Parathyroid adenoma (tissue), 2 donors: ENCODE measurements at regions not wholly inside any gene's neighbourhood (a gene's known extent, or its start where the extent isn't known, plus 50 kb on each side); places are given as distances from the start of the nearest gene placed in this dataset.

Experiments
- H2AFZ ChIP-seq: fragments of 300-600 bp; sonication (generic); one replicate; pipeline ENCODE4 v1.7.0; 2017; ENCODE audit warnings: antibody characterized with exemption, mild to moderate bottlenecking
- H3K27ac ChIP-seq: fragments of 300-600 bp; sonication (generic); one replicate; pipeline ENCODE4 v1.7.0; 2017
- H3K27me3 ChIP-seq: fragments of 300-600 bp; sonication (generic); one replicate; pipeline ENCODE4 v1.7.0; 2017; ENCODE audit warnings: low read length; ENCODE audit not compliant: control insufficient read depth, insufficient read depth
- H3K36me3 ChIP-seq: fragments of 300-600 bp; sonication (generic); one replicate; pipeline ENCODE4 v1.7.0; 2017; ENCODE audit warnings: low read length; ENCODE audit not compliant: control insufficient read depth, insufficient read depth
- H3K4me1 ChIP-seq: fragments of 300-600 bp; sonication (generic); one replicate; pipeline ENCODE4 v1.7.0; 2017; ENCODE audit warnings: control low read depth
- H3K4me2 ChIP-seq: fragments of 300-600 bp; sonication (generic); one replicate; pipeline ENCODE4 v1.7.0; 2017; ENCODE audit warnings: low read length
- H3K4me3 ChIP-seq: fragments of 300-600 bp; sonication (generic); one replicate; pipeline ENCODE4 v1.7.0; 2017; ENCODE audit warnings: low read depth, low read length
- H3K79me2 ChIP-seq: fragments of 300-600 bp; sonication (generic); one replicate; pipeline ENCODE4 v1.7.0; 2017; ENCODE audit warnings: control low read depth
- H3K9ac ChIP-seq: fragments of 300-600 bp; sonication (generic); one replicate; pipeline ENCODE4 v1.7.0; 2017; ENCODE audit warnings: mild to moderate bottlenecking
- H3K9me3 ChIP-seq: fragments of 300-600 bp; sonication (generic); one replicate; pipeline ENCODE4 v1.7.0; 2017; ENCODE audit warnings: low read length; ENCODE audit not compliant: control insufficient read depth
- TF ChIP-seq, protein P1 (sequence below): fragments of 300-600 bp; sonication (generic); IDR thresholded peaks from one replicate; pipeline ENCODE4 v1.7.0; 2017; ENCODE audit warnings: antibody characterized with exemption, mild to moderate bottlenecking
- donor health status: primary hyperparathyroidism.

DNA sequence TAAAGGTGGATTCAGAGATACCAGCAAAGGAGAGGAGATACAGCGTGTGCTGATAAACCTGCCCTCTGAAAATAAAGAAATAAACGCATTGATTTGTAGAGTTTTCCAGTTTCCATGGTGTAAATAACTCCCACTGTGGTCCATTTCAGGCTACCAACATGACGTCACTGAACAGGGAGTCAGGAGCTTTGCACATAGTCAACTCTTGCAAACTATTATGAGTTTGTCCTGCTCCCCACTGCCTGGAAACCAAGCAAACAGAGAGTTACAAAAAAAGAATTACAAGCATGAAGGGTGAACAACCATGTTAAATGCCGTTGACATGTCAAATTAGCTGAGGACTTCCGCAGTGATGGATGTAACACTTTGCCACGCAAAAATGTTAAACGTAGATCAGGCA, 70.4 kb upstream of the GATA2 start:
- H3K9me3 ChIP-seq: no peaks in the 10 kb centered on the region
- no peak overlapping the region for H3K9ac ChIP-seq
- no peaks in the 10 kb centered on the region for H3K27me3 ChIP-seq
- H3K36me3 ChIP-seq: no peaks in the 10 kb centered on the region
- no peaks in the 10 kb centered on the region for H3K79me2 ChIP-seq
- TF ChIP-seq, protein P1, sequence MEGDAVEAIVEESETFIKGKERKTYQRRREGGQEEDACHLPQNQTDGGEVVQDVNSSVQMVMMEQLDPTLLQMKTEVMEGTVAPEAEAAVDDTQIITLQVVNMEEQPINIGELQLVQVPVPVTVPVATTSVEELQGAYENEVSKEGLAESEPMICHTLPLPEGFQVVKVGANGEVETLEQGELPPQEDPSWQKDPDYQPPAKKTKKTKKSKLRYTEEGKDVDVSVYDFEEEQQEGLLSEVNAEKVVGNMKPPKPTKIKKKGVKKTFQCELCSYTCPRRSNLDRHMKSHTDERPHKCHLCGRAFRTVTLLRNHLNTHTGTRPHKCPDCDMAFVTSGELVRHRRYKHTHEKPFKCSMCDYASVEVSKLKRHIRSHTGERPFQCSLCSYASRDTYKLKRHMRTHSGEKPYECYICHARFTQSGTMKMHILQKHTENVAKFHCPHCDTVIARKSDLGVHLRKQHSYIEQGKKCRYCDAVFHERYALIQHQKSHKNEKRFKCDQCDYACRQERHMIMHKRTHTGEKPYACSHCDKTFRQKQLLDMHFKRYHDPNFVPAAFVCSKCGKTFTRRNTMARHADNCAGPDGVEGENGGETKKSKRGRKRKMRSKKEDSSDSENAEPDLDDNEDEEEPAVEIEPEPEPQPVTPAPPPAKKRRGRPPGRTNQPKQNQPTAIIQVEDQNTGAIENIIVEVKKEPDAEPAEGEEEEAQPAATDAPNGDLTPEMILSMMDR: no peak
- no peak overlapping the region for H3K4me2 ChIP-seq
- no peaks in the 10 kb centered on the region for H3K4me1 ChIP-seq
- no peak overlapping the region for H2AFZ ChIP-seq
- no peak overlapping the region for H3K4me3 ChIP-seq
- H3K27ac ChIP-seq: no peak overlapping the region

GRCh38 chr3:128561504-128561903, 68.5 kb upstream of the GATA2 start:
- no peak overlapping the region for H2AFZ ChIP-seq
- no peak overlapping the region for H3K9ac ChIP-seq
- no peaks in the 10 kb centered on the region for H3K36me3 ChIP-seq
- TF ChIP-seq, protein P1: no peak
- no peak overlapping the region for H3K27ac ChIP-seq
- no peaks in the 10 kb centered on the region for H3K27me3 ChIP-seq
- H3K4me3 ChIP-seq: no peak overlapping the region
- H3K79me2 ChIP-seq: no peaks in the 10 kb centered on the region
- H3K4me1 ChIP-seq: no peaks in the 10 kb centered on the region
- no peak overlapping the region for H3K4me2 ChIP-seq
- no peaks in the 10 kb centered on the region for H3K9me3 ChIP-seq

DNA sequence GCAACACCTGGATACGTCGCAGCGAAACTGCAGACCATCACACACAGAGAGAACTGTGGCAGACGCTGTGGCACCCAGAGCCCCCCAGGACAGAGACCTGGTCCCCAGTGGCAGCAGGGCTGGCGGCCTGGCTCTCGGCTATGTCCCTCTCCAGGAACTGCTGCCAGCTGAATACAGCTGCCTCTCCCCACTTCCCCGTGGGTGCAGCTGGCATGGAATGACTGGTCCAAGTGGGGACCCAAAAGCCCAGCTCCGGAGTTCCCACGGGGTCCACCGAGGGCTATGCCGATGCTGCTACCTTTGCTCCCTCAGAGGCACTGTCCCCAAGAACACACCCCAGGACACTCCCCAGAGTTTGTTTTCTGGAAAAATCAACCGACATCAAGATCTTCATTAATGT, 67.8 kb upstream of the GATA2 start:
- Histone ChIP-seq H3K36me3 (no peaks in the 10 kb centered on the region), H2AFZ (no peak overlapping the region), H3K27ac (no peak overlapping the region), H3K9ac (no peak overlapping the region), H3K27me3 (no peaks in the 10 kb centered on the region), H3K4me3 (no peak overlapping the region), H3K79me2 (no peaks in the 10 kb centered on the region), H3K4me2 (no peak overlapping the region), H3K9me3 (no peaks in the 10 kb centered on the region), H3K4me1 (no peaks in the 10 kb centered on the region)
- TF ChIP-seq, protein P1: no peak

DNA sequence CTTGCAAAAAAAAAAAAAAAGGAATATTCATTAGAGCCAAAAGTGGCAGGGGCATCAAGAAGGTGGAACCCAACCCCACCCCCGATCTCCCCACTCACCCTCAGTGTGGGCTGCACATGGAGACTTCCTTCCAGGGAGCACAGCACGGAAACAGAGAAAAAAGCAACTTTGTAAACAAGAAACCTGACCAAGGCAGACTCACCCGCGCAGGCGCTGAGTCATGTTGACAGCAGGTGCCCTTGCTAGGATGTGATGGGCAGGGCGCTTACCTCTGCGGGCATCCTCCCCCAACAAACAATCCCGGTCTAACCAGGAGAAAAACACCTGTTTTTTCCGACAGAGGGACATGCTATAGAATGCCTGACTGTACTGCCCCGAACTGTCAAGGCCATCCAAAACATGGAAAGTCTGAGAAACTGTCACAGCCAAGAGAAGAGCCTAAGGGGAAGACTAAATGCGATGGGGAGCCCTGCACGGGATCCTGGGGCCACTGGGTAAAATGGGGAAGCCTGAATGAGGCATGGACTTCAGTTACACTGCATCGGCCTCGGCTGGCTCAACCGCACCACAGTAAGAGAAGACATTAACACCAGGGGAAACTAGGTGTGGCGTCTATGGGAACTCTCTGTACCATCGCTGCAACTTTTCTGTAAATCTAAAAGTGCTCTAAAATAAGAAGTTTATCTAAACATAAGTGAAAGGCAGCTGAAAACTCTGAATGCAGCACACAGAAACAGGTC, 66.7 kb upstream of the GATA2 start:
- Histone ChIP-seq H3K4me2 (no peak overlapping the region), H3K27ac (no peak overlapping the region), H3K4me3 (no peak overlapping the region), H3K79me2 (no peaks in the 10 kb centered on the region), H3K36me3 (no peaks in the 10 kb centered on the region), H3K27me3 (no peaks in the 10 kb centered on the region), H3K4me1 (no peaks in the 10 kb centered on the region), H2AFZ (no peak overlapping the region), H3K9me3 (no peaks in the 10 kb centered on the region), H3K9ac (no peak overlapping the region)
- TF ChIP-seq, protein P1: no peak
